PC-9 (cell line): ENCODE measurements at regions not wholly inside any gene's neighbourhood (a gene's known extent, or its start where the extent isn't known, plus 50 kb on each side); places are given as distances from the start of the nearest gene placed in this dataset.

Experiments
- BruUV-seq: library from RNA; stranded (reverse); fragments of 400-500 nt; replicated peaks from 2 replicates; lab custom pipeline; 2021; lab: Mats Ljungman, UMichigan
- CTCF ChIA-PET: fragments of 300-600 bp; sonication (Branson Sonifier 250); formaldehyde crosslinking; loops from one replicate; lab custom pipeline; 2022; ENCODE audit warnings: antibody characterized with exemption; lab: Charles Lee
- POLR2A ChIA-PET: fragments of 300-600 bp; sonication (Branson Sonifier 250); formaldehyde crosslinking; loops from one replicate; lab custom pipeline; 2022; ENCODE audit warnings: antibody characterized with exemption; ENCODE audit not compliant: unreplicated experiment; lab: Charles Lee
- DNase-seq, 2 experiments: peaks; one replicate each; pipeline versions ENCODE4 v3.0.0 to v3.0.0-alpha.2; 2015 to 2022; ENCODE audit warnings: mixed read lengths in 1 of 2
- H2AFZ ChIP-seq: fragments of 200-600 bp; sonication (generic); 2 replicates; pipeline ENCODE4 v1.8.1; 2017; ENCODE audit warnings: antibody characterized with exemption
- H3F3A ChIP-seq: fragments of 200-600 bp; sonication (generic); 2 replicates; pipeline ENCODE4 v1.8.1; 2017; ENCODE audit warnings: antibody characterized with exemption, mild to moderate bottlenecking, low read depth; ENCODE audit not compliant: insufficient read depth
- H3K27ac ChIP-seq: fragments of 200-600 bp; sonication (generic); 2 replicates; pipeline ENCODE4 v1.6.1; 2016; ENCODE audit warnings: mixed run types
- H3K27me3 ChIP-seq: fragments of 200-600 bp; sonication (generic); 2 replicates; pipeline ENCODE4 v1.6.1; 2016; ENCODE audit warnings: low read depth, mixed run types; ENCODE audit not compliant: insufficient read depth
- H3K36me3 ChIP-seq: fragments of 200-600 bp; sonication (generic); 2 replicates; pipeline ENCODE4 v1.6.1; 2016; ENCODE audit warnings: low read depth, mixed run types
- H3K4me1 ChIP-seq: fragments of 200-600 bp; sonication (generic); replicated peaks from 2 replicates; pipeline ENCODE4 v1.6.1; 2016; ENCODE audit warnings: mixed run types; ENCODE audit not compliant: insufficient read depth
- H3K4me2 ChIP-seq: fragments of 200-600 bp; sonication (generic); 2 replicates; pipeline ENCODE4 v1.6.1; 2017; ENCODE audit warnings: mixed run types
- H3K4me3 ChIP-seq: fragments of 200-600 bp; sonication (generic); 2 replicates; pipeline ENCODE4 v1.6.1; 2016; ENCODE audit warnings: mixed run types
- H3K79me2 ChIP-seq: fragments of 200-600 bp; sonication (generic); 2 replicates; pipeline ENCODE4 v1.6.1; 2017; ENCODE audit warnings: low read depth, mixed run types
- H3K9me2 ChIP-seq: fragments of 200-600 bp; sonication (generic); 2 replicates; pipeline ENCODE4 v1.8.1; 2017; ENCODE audit warnings: mild to moderate bottlenecking; ENCODE audit not compliant: insufficient read depth
- H3K9me3 ChIP-seq: fragments of 200-600 bp; sonication (generic); 2 replicates; pipeline ENCODE4 v1.8.1; 2016; ENCODE audit warnings: low read depth; ENCODE audit not compliant: insufficient read depth
- H4K20me1 ChIP-seq: fragments of 200-600 bp; sonication (generic); 2 replicates; pipeline ENCODE4 v1.8.1; 2017; ENCODE audit not compliant: insufficient read depth
- CTCF ChIP-seq: fragments of 200-600 bp; sonication (generic); conservative IDR thresholded peaks from 2 replicates; pipeline ENCODE4 v1.6.1; 2017; ENCODE audit warnings: mixed run types, antibody characterized with exemption, mild to moderate bottlenecking, moderate library complexity
- EZH2 ChIP-seq: fragments of 200-600 bp; sonication (generic); IDR thresholded peaks from 2 replicates; pipeline ENCODE4 v1.8.0; 2017; ENCODE audit warnings: antibody characterized with exemption, low read depth
- intact Hi-C: fragments of 100-400 bp; cut with micrococcal nuclease; formaldehyde crosslinking; loops from one replicate; pipeline ENCODE4 v1.10.0; 2022; ENCODE audit not compliant: unreplicated experiment

GRCh38 chr12:41899577-41899976 is 245.1 kb downstream of the GXYLT1 start:
- Histone ChIP-seq H3K4me2 (no peak overlapping the region), H4K20me1 (no peaks in the 10 kb centered on the region), H3K27ac (no peak overlapping the region), H3K79me2 (no peaks in the 10 kb centered on the region), H3K27me3 (no peaks in the 10 kb centered on the region), H3K4me1 (no peaks in the 10 kb centered on the region), H3F3A (no peaks in the 10 kb centered on the region), H3K4me3 (no peak overlapping the region), H3K9me2 (no peaks in the 10 kb centered on the region), H3K9me3 (no peaks in the 10 kb centered on the region), H3K36me3 (no peaks in the 10 kb centered on the region), H2AFZ (no peak overlapping the region)
- intact Hi-C loops: no loop called here
- TF ChIP-seq EZH2 (no peak), CTCF (no peak)
- no TSS peak for BruUV-seq
- ChIA-PET POLR2A (interaction anchor here (0.7 kb wide), 1 partner anchor 29 kb away, joined by 10 read pairs; no protein-coding TSS in a partner anchor), CTCF (no interaction called here)
- DNase-seq: no peak

- no peaks in the 10 kb centered on the region for H3K9me3 ChIP-seq
- no peaks in the 10 kb centered on the region for H4K20me1 ChIP-seq
- H3K27ac ChIP-seq: no peak overlapping the region
- BruUV-seq: no TSS peak
- H3K36me3 ChIP-seq: no peaks in the 10 kb centered on the region
- intact Hi-C loops: no loop called here
- no peaks in the 10 kb centered on the region for H3K79me2 ChIP-seq
- no peak overlapping the region for H3K4me3 ChIP-seq
- no peaks in the 10 kb centered on the region for H3K9me2 ChIP-seq
- ChIA-PET CTCF (no interaction called here), POLR2A (no interaction called here)
- no peak overlapping the region for H2AFZ ChIP-seq
- no peak for TF ChIP-seq CTCF
- no peak for TF ChIP-seq EZH2
- no peaks in the 10 kb centered on the region for H3F3A ChIP-seq
- no peak for DNase-seq
- no peaks in the 10 kb centered on the region for H3K4me1 ChIP-seq
- H3K27me3 ChIP-seq: no peaks in the 10 kb centered on the region
- H3K4me2 ChIP-seq: no peak overlapping the region
Observed at GRCh38 chr12:41897593-41897992, 247.1 kb downstream of the GXYLT1 start.

- Histone ChIP-seq H4K20me1 (no peaks in the 10 kb centered on the region), H3F3A (no peaks in the 10 kb centered on the region), H3K36me3 (no peaks in the 10 kb centered on the region), H3K9me2 (no peaks in the 10 kb centered on the region), H3K4me1 (no peaks in the 10 kb centered on the region), H3K4me3 (no peak overlapping the region), H3K9me3 (no peaks in the 10 kb centered on the region), H3K27ac (no peak overlapping the region), H2AFZ (no peak overlapping the region), H3K79me2 (no peaks in the 10 kb centered on the region), H3K4me2 (no peak overlapping the region), H3K27me3 (no peaks in the 10 kb centered on the region)
- no TSS peak for BruUV-seq
- ChIA-PET POLR2A (no interaction called here), CTCF (no interaction called here)
- no peak for DNase-seq
- TF ChIP-seq CTCF: no peak
- TF ChIP-seq EZH2: no peak
- intact Hi-C loops: no loop called here
Observed at GRCh38 chr12:41893491-41893890, 251.2 kb downstream of the GXYLT1 start.
